ENCODE measurements at regions not wholly inside any gene's neighbourhood (a gene's known extent, or its start where the extent isn't known, plus 50 kb on each side); places are given as distances from the start of the nearest gene placed in this dataset.

- DNase-seq, result no peak
These were observed 167.3 kb downstream of the TMEM18 start for GRCh38 chr2:509888-510287.

- no peak for DNase-seq
These were observed 169.1 kb downstream of the TMEM18 start for GRCh38 chr2:508121-508520.

- DNase-seq, result no peak
These were observed 170.3 kb downstream of the TMEM18 start for GRCh38 chr2:506866-507265.

DNA sequence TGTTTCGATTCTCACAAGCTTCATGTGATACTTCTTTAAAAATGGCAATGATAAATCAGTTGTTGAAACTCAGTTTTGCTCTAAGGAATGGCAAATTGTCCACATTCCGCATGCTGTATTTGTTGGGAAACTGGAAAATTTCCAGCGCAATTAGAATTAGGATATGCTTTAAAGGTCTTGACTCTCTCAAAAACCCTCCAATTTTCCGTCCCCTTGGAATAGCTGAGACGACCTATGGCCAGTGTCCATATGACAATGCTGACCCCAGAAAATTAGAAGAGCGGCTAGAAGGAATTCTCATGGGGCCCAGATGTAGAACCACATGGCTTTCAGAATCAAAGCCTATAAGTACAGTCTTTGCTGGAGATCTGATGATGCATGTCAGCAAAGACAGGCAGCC, 170.8 kb downstream of the TMEM18 start:
- no peak for DNase-seq

- no peak for DNase-seq
These were observed 171.3 kb downstream of the TMEM18 start for GRCh38 chr2:505941-506340.

DNA sequence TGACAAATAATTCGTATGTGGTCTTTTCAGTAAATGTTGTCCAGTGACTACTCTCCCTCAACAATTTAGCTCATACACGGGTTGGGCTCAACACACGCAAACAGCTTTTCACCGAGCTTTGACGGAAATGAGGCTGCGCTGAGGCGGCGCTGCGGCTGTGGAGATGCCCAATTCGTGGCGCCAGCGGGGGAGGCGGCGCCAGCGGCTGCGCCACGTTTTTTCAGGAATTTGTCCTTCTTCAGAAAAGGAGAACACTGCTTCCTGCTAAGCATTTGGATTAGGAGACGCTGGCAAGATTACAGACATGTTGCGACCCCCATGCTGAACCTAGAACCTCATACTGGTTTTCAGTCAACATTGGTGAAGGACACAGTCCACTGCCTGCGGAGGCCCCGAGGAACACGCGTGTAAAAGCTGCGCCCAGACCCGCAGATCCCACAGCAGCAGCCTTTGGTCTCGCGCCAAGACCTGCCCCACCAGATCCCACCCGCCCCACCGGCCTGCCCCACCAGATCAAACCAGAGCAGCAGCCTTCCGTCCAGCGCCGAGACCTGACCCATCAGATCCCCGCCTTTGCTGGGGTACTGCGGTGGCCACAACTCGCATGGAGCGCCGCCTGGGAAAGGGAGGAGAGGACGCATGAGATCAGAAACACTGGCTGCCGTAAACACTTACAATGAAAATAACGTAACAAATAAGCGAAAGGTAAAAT, 173.8 kb downstream of the TMEM18 start:
- no peak for DNase-seq

GRCh38 chr2:502831-503230, 174.4 kb downstream of the TMEM18 start:
- no peak for DNase-seq

- no peak for DNase-seq
These were observed 175.5 kb downstream of the TMEM18 start for GRCh38 chr2:501667-502066.

DNA sequence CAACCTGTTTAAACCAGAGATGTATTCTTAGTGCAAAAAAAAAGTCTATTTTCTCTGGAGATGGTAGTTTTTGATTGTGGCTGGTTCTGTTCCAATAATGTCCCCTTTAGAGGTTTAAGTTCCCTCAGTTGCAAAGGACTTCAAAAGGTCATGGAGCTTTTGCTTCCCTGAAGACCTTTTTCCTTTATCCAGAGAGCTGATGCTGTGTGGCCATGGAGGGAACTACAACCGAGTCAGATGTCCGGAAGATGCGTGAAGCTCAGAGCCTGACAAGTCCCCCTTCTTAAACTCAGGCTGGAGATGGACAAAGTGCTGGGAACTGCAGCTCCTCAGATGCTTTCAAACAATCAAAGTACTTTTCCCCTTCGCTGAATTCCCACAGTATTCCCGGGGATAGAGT, 176.1 kb downstream of the TMEM18 start:
- DNase-seq, result no peak

DNA sequence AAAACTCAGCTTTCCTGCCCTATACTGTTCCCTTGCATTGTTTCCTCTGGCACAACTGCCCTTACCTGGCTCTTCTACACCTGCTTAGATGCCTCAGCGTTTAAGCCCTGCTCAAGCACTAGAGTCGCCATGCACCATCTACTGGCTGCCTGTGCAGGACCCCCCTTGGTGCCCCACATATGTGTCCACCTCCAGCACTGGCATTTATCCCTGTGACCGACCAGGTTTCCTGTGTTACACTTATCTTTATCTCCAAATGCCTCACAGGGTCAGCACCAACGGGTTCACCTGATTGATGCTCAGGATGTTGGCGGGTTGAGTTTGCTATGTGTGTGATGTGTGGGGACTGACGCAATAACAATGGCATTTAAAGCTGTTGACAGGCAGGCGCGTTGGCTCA, 177.5 kb downstream of the TMEM18 start:
- no peak for DNase-seq

GRCh38 chr2:498493-499178, 178.6 kb downstream of the TMEM18 start:
- DNase-seq, result no peak

DNA sequence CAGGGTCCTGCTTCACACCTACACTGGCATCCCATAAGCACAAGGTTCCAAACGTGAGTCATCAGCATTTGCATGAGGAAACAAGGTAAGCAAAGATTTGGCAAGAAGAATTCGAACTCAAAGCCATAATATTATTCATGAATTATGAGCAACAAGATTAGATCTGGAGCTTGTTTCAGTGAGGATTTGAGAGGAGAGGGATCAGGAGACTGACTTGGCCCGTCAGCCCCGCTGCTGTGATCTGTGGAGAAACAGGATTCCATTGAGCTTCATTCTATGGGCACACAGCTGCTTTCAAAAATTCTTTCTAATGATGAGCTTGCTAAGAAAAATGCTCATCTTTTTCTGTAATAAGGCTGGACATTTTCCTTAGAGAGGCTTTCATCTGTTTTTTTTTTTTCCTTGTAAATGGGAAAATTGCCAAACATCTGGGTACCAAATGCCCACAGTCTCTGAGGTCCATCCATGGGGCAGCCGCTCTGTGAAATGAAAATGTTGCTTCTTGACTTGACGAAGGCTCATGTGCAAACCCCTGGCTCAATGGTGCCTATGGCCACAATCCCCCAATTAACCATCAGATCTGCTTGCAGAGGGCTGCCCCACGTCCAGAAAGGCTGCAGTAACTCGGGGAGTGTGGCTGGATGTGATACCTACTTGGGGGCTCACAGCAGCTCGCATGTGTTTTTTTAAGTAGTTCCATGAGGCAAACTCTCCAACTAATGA, 179.3 kb downstream of the TMEM18 start:
- DNase-seq, result no peak

- no peak for DNase-seq
These were observed 180.5 kb downstream of the TMEM18 start for GRCh38 chr2:496729-497128.

- DNase-seq, result no peak
These were observed 181.4 kb downstream of the TMEM18 start for GRCh38 chr2:495745-496275.

DNA sequence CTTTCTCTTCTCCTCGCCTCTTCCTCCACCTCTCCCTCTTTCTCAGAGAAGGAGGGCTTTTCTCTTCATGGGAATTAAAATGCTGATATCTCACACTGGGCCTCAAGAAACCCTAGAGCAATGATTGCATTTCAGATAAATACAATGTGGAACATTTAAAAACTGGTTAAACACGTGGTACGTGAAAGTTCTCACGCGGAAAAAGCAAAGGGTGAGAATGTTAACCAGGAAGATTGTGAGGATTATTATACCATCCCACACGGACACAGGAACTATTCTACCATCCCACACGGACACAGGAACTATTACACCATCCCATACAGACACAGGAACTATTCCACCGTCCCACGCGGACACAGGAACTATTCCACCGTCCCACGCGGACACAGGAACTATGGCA, 182.4 kb downstream of the TMEM18 start:
- no peak for DNase-seq

DNA sequence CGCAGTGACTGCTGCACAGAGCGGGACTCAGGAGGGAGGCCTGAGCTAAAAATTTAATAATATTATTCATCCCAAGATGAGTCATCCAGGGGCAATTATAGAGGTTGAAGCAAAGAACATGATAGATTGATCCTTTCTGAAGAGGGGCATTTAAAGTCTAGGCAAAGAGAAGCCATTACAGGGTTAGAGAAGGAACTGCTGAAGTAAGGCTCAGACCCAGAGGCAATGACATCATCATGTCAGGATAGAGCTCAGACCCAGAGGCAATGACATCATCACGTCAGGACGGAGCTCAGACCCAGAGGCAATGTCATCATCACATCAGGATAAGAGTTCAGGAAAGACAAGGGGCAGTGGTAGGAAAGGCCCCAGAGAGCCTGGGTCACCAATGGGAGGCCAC, 184.0 kb downstream of the TMEM18 start:
- DNase-seq, result no peak

DNA sequence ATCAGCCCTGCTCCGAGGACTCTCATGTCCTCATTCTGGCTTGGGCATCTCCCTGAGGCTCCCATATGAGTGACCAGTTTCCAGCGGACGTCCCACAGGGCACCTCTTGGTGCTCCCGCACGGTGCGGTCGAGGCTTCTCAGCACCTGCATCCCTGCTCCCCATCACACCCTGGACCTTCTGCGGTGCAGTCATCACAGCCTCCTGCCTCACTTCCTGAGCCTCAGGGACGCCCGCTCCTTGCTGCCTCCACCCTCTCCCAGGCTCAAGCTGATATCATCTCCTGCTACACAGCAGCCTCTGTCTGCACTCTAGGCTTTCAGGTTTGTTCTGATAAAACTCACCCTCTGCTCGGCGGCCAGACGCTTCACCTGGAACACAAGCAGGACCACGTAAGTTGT, 185.0 kb downstream of the TMEM18 start:
- no peak for DNase-seq

DNA sequence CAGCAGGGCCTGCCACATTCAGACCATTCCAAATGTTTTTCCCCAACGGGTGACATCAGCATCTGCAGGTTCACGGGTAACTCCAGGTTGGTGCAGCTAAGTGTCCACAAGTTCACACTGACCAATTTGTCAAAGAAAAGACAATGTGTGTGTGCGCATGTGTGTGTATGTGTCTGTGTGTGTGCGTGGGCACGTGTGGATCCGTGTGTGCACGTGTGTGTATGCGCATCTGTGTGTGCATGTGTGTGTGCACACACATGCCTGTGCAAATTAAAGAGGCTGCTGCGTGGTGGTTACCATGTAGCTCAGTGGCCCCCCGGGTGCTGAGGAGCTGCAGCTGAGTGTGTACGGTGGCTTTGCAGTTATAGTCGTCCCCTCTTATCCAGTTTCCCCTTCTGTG, 187.4 kb downstream of the TMEM18 start:
- no peak for DNase-seq

GRCh38 chr2:489084-489483, 188.1 kb downstream of the TMEM18 start:
- no peak for DNase-seq

- no peak for DNase-seq
These were observed 189.8 kb downstream of the TMEM18 start for GRCh38 chr2:487186-488079.

GRCh38 chr2:486371-486770, 190.8 kb downstream of the TMEM18 start:
- no peak for DNase-seq

DNA sequence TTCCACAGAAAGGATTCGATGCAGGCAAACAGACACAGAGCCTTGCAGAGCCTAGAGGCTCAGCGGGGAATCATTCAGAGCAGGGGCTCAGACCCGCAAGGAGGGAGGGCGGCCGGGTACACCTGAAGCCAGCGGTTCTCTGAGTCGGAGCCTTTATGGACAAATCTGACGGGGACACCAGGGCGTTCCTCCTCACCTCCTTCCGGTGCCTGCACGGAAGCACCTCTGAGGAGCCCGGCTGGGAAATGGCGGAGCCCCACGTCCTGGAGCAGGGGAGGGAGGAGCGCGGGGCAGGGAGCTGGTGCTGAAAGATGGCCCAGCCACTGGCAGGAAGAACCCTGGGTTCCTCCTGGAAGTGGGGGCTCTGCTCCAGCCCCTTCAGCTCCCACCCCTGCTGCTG, 193.5 kb upstream of the ALKAL2 start:
- DNase-seq, result no peak

All from occipital lobe (tissue), 1 donor.